Spleen (tissue), 7 donors: ENCODE measurements at regions not wholly inside any gene's neighbourhood (a gene's known extent, or its start where the extent isn't known, plus 50 kb on each side); places are given as distances from the start of the nearest gene placed in this dataset.

Experiments used
- CTCF ChIP-seq, 11 experiments: fragments of 200-600 bp in 7 of 11; fragments of 450-650 bp in 4 of 11; sonication (generic) in 4 of 11; IDR thresholded peaks in 8 of 11; conservative IDR thresholded peaks in 3 of 11; 1 replicate in 7 of 11; 2 replicates in 4 of 11; pipeline versions ENCODE4 v1.4.0 to v1.8.0; 2016 to 2021; ENCODE audit warnings: antibody characterized with exemption in 11 of 11, inconsistent platforms in 4 of 11, mild to moderate bottlenecking in 1 of 11
- POLR2AphosphoS5 ChIP-seq, 3 donors: sonication (generic); formaldehyde crosslinking; IDR thresholded peaks; one replicate each; pipeline ENCODE4 v1.5.1; 2017; ENCODE audit warnings: antibody characterized with exemption in 3 of 3
- donor health status: DM: no; HTN: no; CAD: no; lungs with moderate emphysema.
- donor health status: DM: no; HTN: no; CAD: no.
- donor health status: DM: no; HTN: no; CAD: no.

- TF ChIP-seq CTCF (IDR thresholded peaks at IDR 0.05 in 8 of 11, conservative IDR thresholded peaks at IDR 0.05 in 3 of 11) (no peak), POLR2AphosphoS5 (IDR thresholded peaks at IDR 0.05) (no peak)
These were observed 900.3 kb upstream of the ROBO1 start for GRCh38 chr3:80668100-80668499.
